KMS-11 (cell line): ENCODE measurements at regions not wholly inside any gene's neighbourhood (a gene's known extent, or its start where the extent isn't known, plus 50 kb on each side); places are given as distances from the start of the nearest gene placed in this dataset.

Experiments used
- H2AFZ ChIP-seq: fragments of 200-600 bp; sonication (generic); 2 replicates; pipeline ENCODE4 v1.6.1; 2016; ENCODE audit warnings: antibody characterized with exemption, mixed run types, low read depth
- H3K27ac ChIP-seq: fragments of 200-600 bp; sonication (generic); 2 replicates; pipeline ENCODE4 v1.6.1; 2016; ENCODE audit warnings: mild to moderate bottlenecking, mixed run types
- H3K27me3 ChIP-seq: fragments of 200-600 bp; sonication (generic); 2 replicates; pipeline ENCODE4 v1.6.1; 2017; ENCODE audit warnings: mild to moderate bottlenecking, low read depth, mixed run types, moderate library complexity; ENCODE audit not compliant: insufficient read depth
- H3K36me3 ChIP-seq: fragments of 200-600 bp; sonication (generic); 2 replicates; pipeline ENCODE4 v1.6.1; 2017; ENCODE audit warnings: mild to moderate bottlenecking, mixed run types; ENCODE audit not compliant: insufficient read depth
- H3K4me1 ChIP-seq: fragments of 200-600 bp; sonication (generic); 2 replicates; pipeline ENCODE4 v1.6.1; 2016; ENCODE audit warnings: mild to moderate bottlenecking, low read depth, mixed run types; ENCODE audit not compliant: poor library complexity, severe bottlenecking
- H3K4me2 ChIP-seq: fragments of 200-600 bp; sonication (generic); 2 replicates; pipeline ENCODE4 v1.7.0; 2016; ENCODE audit warnings: mild to moderate bottlenecking, mixed run types
- H3K4me3 ChIP-seq: fragments of 200-600 bp; sonication (generic); IDR thresholded peaks from 2 replicates; pipeline ENCODE4 v1.6.1; 2017; ENCODE audit warnings: low read depth, low read length, mixed read lengths; ENCODE audit not compliant: insufficient read depth
- H3K79me2 ChIP-seq: fragments of 200-600 bp; sonication (generic); 2 replicates; pipeline ENCODE4 v1.6.1; 2016; ENCODE audit warnings: low read depth, mixed run types; ENCODE audit not compliant: insufficient read depth
- H3K9ac ChIP-seq: fragments of 200-600 bp; sonication (generic); 2 replicates; pipeline ENCODE4 v1.6.1; 2016; ENCODE audit warnings: mild to moderate bottlenecking, mixed run types
- H4K20me1 ChIP-seq: fragments of 200-600 bp; sonication (generic); 2 replicates; pipeline ENCODE4 v1.6.1; 2016; ENCODE audit warnings: mild to moderate bottlenecking, mixed run types; ENCODE audit not compliant: insufficient read depth
- TF ChIP-seq, protein P1 (sequence below): fragments of 200-600 bp; sonication (generic); conservative IDR thresholded peaks from 2 replicates; pipeline ENCODE4 v1.6.1; 2017; ENCODE audit warnings: low read depth, mild to moderate bottlenecking, antibody characterized with exemption, low read length, moderate library complexity, mixed read lengths

DNA sequence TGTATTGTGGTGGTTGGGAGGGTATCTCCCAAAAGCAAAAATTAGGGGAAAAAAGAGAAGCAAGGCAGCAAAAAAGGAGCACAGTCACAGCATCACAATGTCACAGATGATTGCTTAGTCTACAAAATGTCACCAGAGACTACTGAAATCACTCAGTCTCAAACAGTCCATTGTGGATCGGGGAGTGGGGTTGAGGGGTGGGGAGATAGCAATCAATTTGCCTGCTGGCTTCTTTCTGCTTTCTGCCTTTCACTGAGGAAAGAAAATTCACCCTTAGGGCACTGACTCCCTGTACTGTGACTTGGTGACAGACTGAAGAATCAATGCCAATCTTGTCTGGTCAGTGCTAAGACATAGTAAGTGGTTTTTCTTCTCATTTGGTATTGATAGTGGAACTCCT, 2127.1 kb upstream of the PCDH20 start:
- H3K4me3 ChIP-seq = no peak overlapping the region
- no peaks in the 10 kb centered on the region for H3K27me3 ChIP-seq
- TF ChIP-seq, protein P1, sequence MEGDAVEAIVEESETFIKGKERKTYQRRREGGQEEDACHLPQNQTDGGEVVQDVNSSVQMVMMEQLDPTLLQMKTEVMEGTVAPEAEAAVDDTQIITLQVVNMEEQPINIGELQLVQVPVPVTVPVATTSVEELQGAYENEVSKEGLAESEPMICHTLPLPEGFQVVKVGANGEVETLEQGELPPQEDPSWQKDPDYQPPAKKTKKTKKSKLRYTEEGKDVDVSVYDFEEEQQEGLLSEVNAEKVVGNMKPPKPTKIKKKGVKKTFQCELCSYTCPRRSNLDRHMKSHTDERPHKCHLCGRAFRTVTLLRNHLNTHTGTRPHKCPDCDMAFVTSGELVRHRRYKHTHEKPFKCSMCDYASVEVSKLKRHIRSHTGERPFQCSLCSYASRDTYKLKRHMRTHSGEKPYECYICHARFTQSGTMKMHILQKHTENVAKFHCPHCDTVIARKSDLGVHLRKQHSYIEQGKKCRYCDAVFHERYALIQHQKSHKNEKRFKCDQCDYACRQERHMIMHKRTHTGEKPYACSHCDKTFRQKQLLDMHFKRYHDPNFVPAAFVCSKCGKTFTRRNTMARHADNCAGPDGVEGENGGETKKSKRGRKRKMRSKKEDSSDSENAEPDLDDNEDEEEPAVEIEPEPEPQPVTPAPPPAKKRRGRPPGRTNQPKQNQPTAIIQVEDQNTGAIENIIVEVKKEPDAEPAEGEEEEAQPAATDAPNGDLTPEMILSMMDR = no peak
- H2AFZ ChIP-seq = no peak overlapping the region
- H3K4me1 ChIP-seq = no peaks in the 10 kb centered on the region
- no peak overlapping the region for H3K27ac ChIP-seq
- no peak overlapping the region for H3K4me2 ChIP-seq
- no peaks in the 10 kb centered on the region for H4K20me1 ChIP-seq
- no peak overlapping the region for H3K9ac ChIP-seq
- H3K79me2 ChIP-seq = no peaks in the 10 kb centered on the region
- H3K36me3 ChIP-seq = no peaks in the 10 kb centered on the region

DNA sequence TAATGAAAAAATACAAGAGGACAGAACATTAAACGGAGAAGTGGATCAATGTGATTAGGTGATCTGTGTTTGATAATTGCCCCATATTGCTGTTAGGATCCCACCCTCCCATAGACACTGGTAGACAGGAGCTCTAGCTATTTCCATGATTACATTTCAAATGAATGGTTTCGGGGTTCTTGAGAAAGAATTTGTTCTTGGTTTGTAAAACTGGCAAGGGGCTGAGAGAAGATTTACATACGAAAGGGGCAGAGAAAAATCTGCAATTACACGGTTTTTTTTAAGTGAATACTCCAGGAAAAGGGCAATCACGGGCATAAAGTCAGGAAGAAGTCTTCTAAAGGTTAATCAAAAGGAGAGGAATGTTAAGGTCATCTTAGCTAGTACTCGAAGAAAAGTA, 2125.7 kb upstream of the PCDH20 start:
- Histone ChIP-seq H3K27me3 (no peaks in the 10 kb centered on the region), H3K36me3 (no peaks in the 10 kb centered on the region), H3K79me2 (no peaks in the 10 kb centered on the region), H3K4me3 (no peak overlapping the region), H3K27ac (no peak overlapping the region), H3K4me1 (no peaks in the 10 kb centered on the region), H3K9ac (no peak overlapping the region), H3K4me2 (no peak overlapping the region), H4K20me1 (no peaks in the 10 kb centered on the region), H2AFZ (no peak overlapping the region)
- TF ChIP-seq, protein P1 = no peak

DNA sequence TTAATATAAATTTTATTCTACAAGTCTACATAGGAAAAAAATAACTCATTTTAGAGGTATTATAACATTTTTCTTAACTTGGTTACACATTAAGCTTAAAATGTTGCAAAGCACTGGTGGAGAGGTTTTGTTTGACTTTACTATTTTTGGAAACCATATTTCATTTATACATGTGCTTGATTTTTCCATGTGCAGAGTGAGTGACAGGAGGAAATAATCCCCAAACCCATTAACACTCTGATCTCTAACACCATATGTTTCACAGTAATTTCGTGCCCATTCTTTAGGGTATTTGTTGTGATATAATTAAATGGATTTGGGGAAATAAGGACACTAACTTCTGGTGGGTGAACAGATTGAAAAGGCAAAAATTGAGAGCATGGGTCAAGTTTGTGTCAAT, 2124.4 kb upstream of the PCDH20 start:
- no peak overlapping the region for H3K9ac ChIP-seq
- H4K20me1 ChIP-seq = no peaks in the 10 kb centered on the region
- H3K27me3 ChIP-seq = no peaks in the 10 kb centered on the region
- no peak overlapping the region for H2AFZ ChIP-seq
- H3K79me2 ChIP-seq = no peaks in the 10 kb centered on the region
- H3K4me1 ChIP-seq = no peaks in the 10 kb centered on the region
- H3K36me3 ChIP-seq = no peaks in the 10 kb centered on the region
- no peak overlapping the region for H3K4me3 ChIP-seq
- no peak overlapping the region for H3K27ac ChIP-seq
- H3K4me2 ChIP-seq = no peak overlapping the region
- TF ChIP-seq, protein P1 = no peak

DNA sequence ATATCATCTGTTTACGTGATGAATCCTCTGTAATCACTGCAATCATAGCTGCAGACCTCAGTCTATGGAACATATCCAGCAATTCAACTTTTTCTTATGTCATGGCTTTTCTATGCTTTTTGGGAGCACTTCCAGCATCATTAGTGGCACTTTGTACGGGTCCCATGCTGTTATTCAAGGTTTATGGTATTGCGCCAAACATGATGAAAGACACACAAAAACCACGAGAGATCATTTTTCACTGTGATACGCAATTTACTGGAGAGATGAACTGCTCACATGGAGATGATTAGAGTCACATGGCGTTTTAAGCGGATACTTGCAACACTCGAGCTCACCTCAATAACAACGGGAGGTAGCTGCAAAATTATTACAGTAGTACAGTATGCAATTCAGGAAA, 2101.7 kb upstream of the PCDH20 start:
- H3K79me2 ChIP-seq = no peaks in the 10 kb centered on the region
- H3K27ac ChIP-seq = no peak overlapping the region
- H3K27me3 ChIP-seq = no peaks in the 10 kb centered on the region
- H3K4me3 ChIP-seq = no peak overlapping the region
- H3K9ac ChIP-seq = no peak overlapping the region
- H2AFZ ChIP-seq = no peak overlapping the region
- H3K36me3 ChIP-seq = no peaks in the 10 kb centered on the region
- H3K4me1 ChIP-seq = no peaks in the 10 kb centered on the region
- no peak overlapping the region for H3K4me2 ChIP-seq
- no peaks in the 10 kb centered on the region for H4K20me1 ChIP-seq
- TF ChIP-seq, protein P1 = no peak

DNA sequence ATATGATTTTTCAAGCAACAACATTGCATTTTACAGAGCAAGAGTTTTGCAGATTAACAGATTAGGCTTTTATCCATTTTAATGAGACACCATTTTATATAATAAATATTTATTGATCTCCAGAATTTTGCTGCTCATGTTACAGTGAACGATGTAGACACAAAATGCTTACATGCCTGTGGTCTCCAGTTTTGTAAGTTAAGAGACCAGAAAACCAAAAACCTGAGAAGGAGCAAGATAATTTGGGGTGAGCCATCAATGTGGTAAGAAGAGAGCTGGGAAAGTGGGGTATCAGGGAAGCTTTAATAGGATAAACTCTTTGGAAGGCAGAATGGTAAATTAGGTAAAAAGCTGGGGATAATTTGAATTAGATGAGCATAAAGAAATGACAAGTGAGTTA, 2100.5 kb upstream of the PCDH20 start:
- Histone ChIP-seq H2AFZ (no peak overlapping the region), H3K27ac (no peak overlapping the region), H3K4me3 (no peak overlapping the region), H3K36me3 (no peaks in the 10 kb centered on the region), H3K4me1 (no peaks in the 10 kb centered on the region), H4K20me1 (no peaks in the 10 kb centered on the region), H3K4me2 (no peak overlapping the region), H3K79me2 (no peaks in the 10 kb centered on the region), H3K27me3 (no peaks in the 10 kb centered on the region), H3K9ac (no peak overlapping the region)
- TF ChIP-seq, protein P1 = no peak
